Aorta (tissue), 5 donors: ENCODE measurements at regions not wholly inside any gene's neighbourhood (a gene's known extent, or its start where the extent isn't known, plus 50 kb on each side); places are given as distances from the start of the nearest gene placed in this dataset.

Experiments used
- ATAC-seq: fragments of 200-7000 bp; cut with Tn5 transposase; one replicate; pipeline ENCODE4 v1.9.1; 2022; ENCODE audit warnings: moderate library complexity; ENCODE audit not compliant: low FRiP score
- DNase-seq, 2 donors: peaks; one replicate each; pipeline ENCODE4 v3.0.0-alpha.2; 2020
- H3K27ac ChIP-seq, 2 donors: one replicate each; pipeline ENCODE4 v1.5.1; 2013; ENCODE audit warnings: low read length in 2 of 2, mild to moderate bottlenecking in 2 of 2, moderate library complexity in 2 of 2, control low read depth in 1 of 2, inconsistent platforms in 1 of 2, low read depth in 1 of 2
- H3K27me3 ChIP-seq, 2 donors: one replicate each; pipeline ENCODE4 v1.6.1; 2013; ENCODE audit warnings: control low read depth in 1 of 2, low read length in 1 of 2, mild to moderate bottlenecking in 1 of 2, moderate library complexity in 1 of 2; ENCODE audit not compliant: insufficient read depth in 2 of 2, control insufficient read depth in 1 of 2
- H3K36me3 ChIP-seq, 2 donors: one replicate each; pipeline ENCODE4 v1.6.1; 2013; ENCODE audit warnings: control low read depth in 1 of 2, low read length in 1 of 2, mild to moderate bottlenecking in 1 of 2; ENCODE audit not compliant: insufficient read depth in 2 of 2, control insufficient read depth in 1 of 2
- H3K4me1 ChIP-seq, 2 donors: one replicate each; pipeline ENCODE4 v1.6.1; 2013; ENCODE audit warnings: low read length in 2 of 2, control low read depth in 1 of 2, mild to moderate bottlenecking in 1 of 2, moderate library complexity in 1 of 2; ENCODE audit not compliant: insufficient read depth in 2 of 2, control insufficient read depth in 1 of 2
- H3K4me3 ChIP-seq, 2 donors: one replicate each; pipeline ENCODE4 v1.5.1; 2013; ENCODE audit warnings: low read length in 2 of 2, control low read depth in 1 of 2, mild to moderate bottlenecking in 1 of 2
- H3K9me3 ChIP-seq: one replicate; pipeline ENCODE4 v1.6.1; 2013; ENCODE audit warnings: mild to moderate bottlenecking, low read length; ENCODE audit not compliant: control insufficient read depth
- WGBS, 2 donors: extraction: QIAGEN DNeasy Blood & Tissue Kit; methylation state at CpG; one replicate each; pipeline ENCODE4 v1.1.7; 2013; 5-methylcytosine and 5-hydroxymethylcytosine counted together
- intact Hi-C, 2 donors: fragments of 100-400 bp; cut with DNase I; formaldehyde crosslinking; loops; one replicate each; pipeline versions ENCODE4 v1.14.2 to v1.15.0; 2022
- donor health status: healthy with polysubstance abuse.
- donor health status: Bipolar disorder and iron deficiency.
- donor health status: DM: no; HTN: no; CAD: no.
- donor health status: DM: no; HTN: no; CAD: no.
- donor health status: DM: yes; HTN: yes; CAD: no.

- no peaks in the 10 kb centered on the region for H3K9me3 ChIP-seq
- intact Hi-C loops, result no loop called here
- DNase-seq (no peak), ATAC-seq (no peak)
- no peak overlapping the region for H3K27ac ChIP-seq
- no peaks in the 10 kb centered on the region for H3K36me3 ChIP-seq
- H3K4me1 ChIP-seq, result no peaks in the 10 kb centered on the region
- H3K4me3 ChIP-seq, result no peak overlapping the region
- 88 to 89% methylated on average over 6 of the region's 6 CpGs for WGBS, 2 donors
- no peaks in the 10 kb centered on the region for H3K27me3 ChIP-seq
Observed at GRCh38 chr6:80537118-80537972, 430.9 kb downstream of the BCKDHB start.

- Histone ChIP-seq H3K9me3 (no peaks in the 10 kb centered on the region), H3K4me1 (no peaks in the 10 kb centered on the region), H3K36me3 (no peaks in the 10 kb centered on the region), H3K4me3 (no peak overlapping the region), H3K27me3 (no peaks in the 10 kb centered on the region), H3K27ac (no peak overlapping the region)
- ATAC-seq (no peak), DNase-seq (no peak)
- intact Hi-C loops, result no loop called here
- WGBS, 2 donors, result 88 to 95% methylated on average over 1 of the region's 1 CpG
Observed at GRCh38 chr6:80535914-80536565, 429.6 kb downstream of the BCKDHB start.

DNA sequence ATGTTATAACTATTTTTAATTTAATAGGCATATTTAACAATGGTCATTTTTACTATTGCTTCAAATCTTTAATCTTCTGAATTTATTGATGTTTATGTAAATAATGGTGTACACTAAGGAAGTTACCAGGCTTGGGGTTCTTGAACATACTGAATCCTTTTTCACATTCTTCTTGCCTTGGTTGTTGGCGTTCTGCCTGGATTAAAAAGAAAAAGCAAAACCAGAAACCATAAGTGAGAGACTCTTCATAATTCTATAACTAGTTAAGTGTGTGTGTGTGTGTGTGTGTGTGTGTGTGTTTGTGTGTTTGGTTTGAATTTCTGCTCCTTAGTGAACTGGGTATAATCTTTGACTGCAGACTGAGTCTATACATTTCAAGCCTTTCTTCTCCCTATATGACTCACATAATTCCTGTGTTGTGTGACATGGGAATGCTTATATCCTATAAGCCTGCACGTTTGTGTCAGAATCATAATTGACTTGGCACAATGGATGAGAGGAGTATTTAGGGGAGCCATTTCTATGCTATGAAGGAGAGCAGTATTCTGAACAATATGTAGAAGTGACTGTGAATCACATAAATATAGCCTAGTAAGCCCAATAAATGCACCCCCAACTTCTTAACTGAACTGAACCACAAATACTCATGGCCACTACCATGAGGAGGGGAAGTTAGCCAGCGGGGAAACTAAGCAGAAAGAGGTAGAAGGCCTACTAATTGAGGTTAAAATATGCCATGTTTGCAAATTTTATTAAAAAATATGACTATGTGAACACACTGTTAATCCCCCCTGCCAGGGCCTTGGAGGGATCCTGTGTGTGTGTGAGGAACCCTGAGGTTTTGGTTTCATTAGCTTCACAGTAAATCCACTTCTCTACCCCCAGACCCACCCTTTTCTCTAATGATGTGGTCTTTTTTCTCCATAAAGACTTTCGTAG, 425.5 kb downstream of the BCKDHB start:
- intact Hi-C loops, result no loop called here
- H3K4me1 ChIP-seq, result no peaks in the 10 kb centered on the region
- H3K4me3 ChIP-seq, result no peak overlapping the region
- no peaks in the 10 kb centered on the region for H3K36me3 ChIP-seq
- no peaks in the 10 kb centered on the region for H3K27me3 ChIP-seq
- H3K27ac ChIP-seq, result no peak overlapping the region
- no peaks in the 10 kb centered on the region for H3K9me3 ChIP-seq
- no peak for ATAC-seq
- DNase-seq, result no peak
- 77 to 80% methylated on average over 4 of the region's 4 CpGs for WGBS, 2 donors

DNA sequence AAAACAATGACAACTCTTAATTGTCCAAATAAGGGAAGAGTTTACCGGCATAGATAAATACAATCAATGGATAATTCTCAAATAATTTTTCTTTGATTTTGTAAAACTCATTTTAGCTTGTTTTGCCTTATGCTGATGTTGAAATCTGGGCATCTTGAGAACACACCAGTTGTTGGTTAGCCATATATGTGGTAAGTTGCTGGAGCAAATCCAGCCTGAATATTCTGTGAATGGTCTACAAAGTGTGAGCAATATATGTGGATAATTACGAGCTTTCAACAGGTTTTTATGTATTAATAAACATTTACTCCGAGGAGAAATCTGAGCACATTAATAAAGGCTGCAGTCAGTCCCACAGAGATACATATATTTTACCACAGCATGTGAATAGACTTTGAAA, 423.6 kb downstream of the BCKDHB start:
- intact Hi-C loops, result no loop called here
- Histone ChIP-seq H3K4me3 (no peak overlapping the region), H3K27me3 (no peaks in the 10 kb centered on the region), H3K36me3 (no peaks in the 10 kb centered on the region), H3K4me1 (no peaks in the 10 kb centered on the region), H3K9me3 (no peaks in the 10 kb centered on the region), H3K27ac (no peak overlapping the region)
- no peak for DNase-seq
- no peak for ATAC-seq
- 90 to 95% methylated on average over 3 of the region's 3 CpGs for WGBS, 2 donors

DNA sequence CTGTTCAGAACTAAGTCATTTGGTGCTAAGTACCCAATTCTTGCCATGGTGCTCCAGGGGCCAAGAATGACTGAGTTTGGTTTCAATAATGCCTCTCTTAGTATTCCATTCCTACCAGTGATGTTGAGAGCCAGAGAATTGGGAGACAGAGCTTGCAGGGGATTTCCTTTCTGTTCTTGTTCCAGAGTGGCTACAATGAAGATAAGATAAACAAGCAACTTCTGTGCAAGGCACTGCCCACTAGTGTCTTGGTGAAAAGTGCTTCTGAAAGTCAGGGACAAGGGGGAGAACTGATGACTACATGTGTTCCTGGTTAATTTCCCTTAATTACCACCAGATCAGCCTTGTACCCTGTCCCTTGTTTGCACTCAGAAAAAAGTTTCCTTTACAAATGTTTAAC, 421.6 kb downstream of the BCKDHB start:
- no peaks in the 10 kb centered on the region for H3K9me3 ChIP-seq
- DNase-seq (no peak), ATAC-seq (no peak)
- H3K27ac ChIP-seq, result no peak overlapping the region
- intact Hi-C loops, result no loop called here
- H3K27me3 ChIP-seq, result no peaks in the 10 kb centered on the region
- no peaks in the 10 kb centered on the region for H3K36me3 ChIP-seq
- no peak overlapping the region for H3K4me3 ChIP-seq
- H3K4me1 ChIP-seq, result peaks cover 0 to 6% of the 10 kb centered on the region in 2 donors

DNA sequence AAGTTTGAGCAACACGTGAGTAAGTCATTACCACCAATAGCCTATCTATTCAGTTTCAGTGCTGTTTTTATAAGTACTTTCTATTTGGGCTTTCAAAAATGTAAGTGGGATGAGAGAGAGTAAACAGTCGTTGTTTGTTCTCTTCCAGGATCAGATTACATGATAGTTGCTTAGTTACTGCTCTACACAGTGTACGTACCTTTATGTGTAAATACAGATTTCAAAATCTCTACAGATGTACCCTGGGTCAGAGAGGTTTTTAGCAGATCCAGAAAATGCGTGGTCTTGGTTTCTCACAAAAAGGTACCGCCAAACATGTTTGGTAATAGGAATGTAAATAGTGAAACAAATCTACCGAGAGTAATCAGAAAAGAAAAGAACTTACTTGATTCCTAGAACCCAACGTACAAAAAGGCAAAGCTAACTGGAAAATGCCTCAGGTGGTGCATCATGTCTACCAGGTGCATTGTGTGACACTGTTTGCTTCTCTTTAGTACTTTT, 421.1 kb downstream of the BCKDHB start:
- intact Hi-C loops, result no loop called here
- no peak overlapping the region for H3K27ac ChIP-seq
- no peak for ATAC-seq
- H3K27me3 ChIP-seq, result no peaks in the 10 kb centered on the region
- no peaks in the 10 kb centered on the region for H3K36me3 ChIP-seq
- 93% methylated on average over 7 of the region's 7 CpGs for WGBS, 2 donors
- no peak for DNase-seq
- no peak overlapping the region for H3K4me3 ChIP-seq
- peaks cover 0 to 6% of the 10 kb centered on the region in 2 donors for H3K4me1 ChIP-seq
- H3K9me3 ChIP-seq, result no peaks in the 10 kb centered on the region

DNA sequence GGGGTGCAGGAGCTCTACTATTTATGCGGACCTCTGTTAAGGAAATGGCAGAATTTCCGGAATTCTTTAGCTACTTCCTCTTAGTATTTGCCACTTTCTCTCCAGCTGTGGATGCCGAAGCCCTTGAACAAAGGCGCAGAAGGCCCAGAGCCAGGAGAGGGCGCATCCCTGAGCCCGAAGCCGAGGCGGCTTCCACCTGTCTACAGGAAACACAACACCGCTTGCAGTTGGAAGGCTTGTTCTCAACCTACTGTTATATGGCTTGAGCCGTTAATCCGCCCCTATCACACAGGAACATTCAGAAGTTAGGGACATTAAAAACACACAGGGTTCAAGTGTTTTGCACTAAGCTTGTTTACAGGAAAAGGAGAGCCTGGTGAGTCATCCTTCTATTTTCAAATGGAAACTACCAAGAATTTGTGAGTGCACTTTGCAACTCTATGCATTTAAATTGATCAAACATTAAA, 417.1 kb downstream of the BCKDHB start:
- peak overlapping the region in 1 of 2 donors; percentile 19 for H3K4me3 ChIP-seq
- peak; percentile 8 for ATAC-seq
- DNase-seq, result peak in 1 of 2 donors; percentile 38
- H3K4me1 ChIP-seq, result peaks cover 0 to 6% of the 10 kb centered on the region in 2 donors
- no peaks in the 10 kb centered on the region for H3K27me3 ChIP-seq
- intact Hi-C loops, result no loop called here
- H3K36me3 ChIP-seq, result no peaks in the 10 kb centered on the region
- H3K27ac ChIP-seq, result no peak overlapping the region
- 54 to 67% methylated on average over 11 of the region's 11 CpGs for whole genome bisulfite sequencing, 2 donors
- no peaks in the 10 kb centered on the region for H3K9me3 ChIP-seq

GRCh38 chr6:80523010-80523409, 416.5 kb downstream of the BCKDHB start:
- peak; percentile 24 for ATAC-seq
- DNase-seq, result no peak
- H3K27ac ChIP-seq, result peak overlapping the region in 1 of 2 donors; percentile 20
- no peaks in the 10 kb centered on the region for H3K27me3 ChIP-seq
- intact Hi-C loops, result no loop called here
- WGBS, 2 donors, result 5 to 8% methylated on average over 5 of the region's 5 CpGs
- peak overlapping the region; percentile 1 to 19 for H3K4me3 ChIP-seq
- no peaks in the 10 kb centered on the region for H3K9me3 ChIP-seq
- H3K36me3 ChIP-seq, result no peaks in the 10 kb centered on the region
- H3K4me1 ChIP-seq, result peaks cover 0 to 6% of the 10 kb centered on the region in 2 donors
